ENCODE measurements at regions not wholly inside any gene's neighbourhood (a gene's known extent, or its start where the extent isn't known, plus 50 kb on each side); places are given as distances from the start of the nearest gene placed in this dataset.
"Not testable (repeated sequence)": the region's sequence is repeated elsewhere in the genome, so short reads cannot be mapped to it uniquely, and the experiment has no call there.

DNA sequence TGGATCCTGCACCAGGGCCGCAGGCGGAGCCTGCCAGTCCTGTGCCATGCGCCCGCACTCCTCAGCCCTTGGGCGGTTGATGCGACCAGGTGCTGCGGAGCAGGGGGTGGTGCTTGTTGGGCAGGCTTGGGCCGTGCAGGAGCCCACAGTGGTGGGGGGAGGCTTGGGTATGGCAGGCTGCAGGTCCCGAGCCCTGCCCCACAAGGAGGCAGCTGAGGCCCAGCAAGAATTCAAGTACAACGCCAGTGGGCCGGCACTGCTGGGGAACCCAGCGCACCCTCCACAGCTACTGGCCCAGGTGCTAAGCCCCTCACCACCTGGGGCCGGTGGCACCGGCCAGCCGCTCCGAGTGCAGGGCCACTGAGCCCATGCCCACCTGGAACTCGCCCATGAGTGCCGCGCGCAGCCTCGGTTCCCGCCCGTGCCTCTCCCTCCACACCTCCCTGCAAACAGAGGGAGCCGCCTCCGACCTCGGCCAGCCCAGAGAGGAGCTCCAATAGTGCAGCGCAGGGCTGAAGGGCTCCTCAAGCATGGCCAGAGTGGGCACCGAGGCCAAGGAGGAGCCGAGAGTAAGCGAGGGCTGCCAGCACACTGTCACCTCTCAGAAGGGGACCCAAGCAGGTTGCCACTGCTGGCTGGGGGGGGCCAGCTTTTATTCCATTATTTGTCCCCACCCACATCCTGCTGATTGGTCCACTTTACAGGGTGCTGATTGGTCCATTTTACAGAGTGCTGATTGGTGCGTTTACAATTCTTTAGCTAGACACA, 339.0 kb upstream of the KLF3 start:
- in situ Hi-C loops (cut with HindIII; ENCODE audit: low sequenced_read_pairs), result no loop called here
- DNase-seq (ENCODE audit: low spot score), result no peak

DNA sequence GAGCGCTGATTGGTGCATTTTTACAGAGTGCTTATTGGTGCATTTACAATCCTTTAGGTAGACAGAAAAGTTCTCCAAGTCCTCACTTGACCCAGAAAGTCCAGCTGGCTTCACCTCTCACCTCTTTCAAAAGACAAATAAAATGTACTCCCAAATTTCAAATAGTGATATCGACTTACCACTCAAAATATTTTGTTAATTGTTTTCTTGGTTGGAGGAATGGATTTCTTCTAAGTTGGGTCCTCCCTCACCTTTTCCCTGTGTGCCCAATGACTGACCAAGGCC, 338.4 kb upstream of the KLF3 start:
- no peak for DNase-seq (ENCODE audit: low spot score)
- in situ Hi-C loops (cut with HindIII; ENCODE audit: low sequenced_read_pairs), result no loop called here

DNA sequence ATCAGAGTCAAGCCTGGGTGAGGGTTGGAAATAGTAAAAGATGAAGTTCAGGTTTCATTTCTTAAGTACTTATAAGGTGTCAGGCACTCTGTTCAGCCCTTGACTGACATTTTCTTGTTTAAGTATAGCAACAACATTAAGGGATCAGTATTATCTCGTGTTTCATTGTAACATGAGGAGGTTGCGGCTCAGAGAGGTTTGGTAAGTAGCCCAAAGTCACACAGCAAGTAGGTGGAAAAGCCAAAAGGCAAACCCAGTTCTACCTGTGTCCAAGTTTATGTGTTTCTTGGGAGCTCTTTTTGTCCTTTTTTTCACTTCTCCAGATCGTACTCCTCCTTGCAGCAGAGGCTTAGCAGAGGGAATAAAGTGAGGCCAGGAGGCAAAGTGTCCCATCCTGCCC, 337.5 kb upstream of the KLF3 start:
- in situ Hi-C loops (cut with HindIII; ENCODE audit: low sequenced_read_pairs), result no loop called here
- no peak for DNase-seq (ENCODE audit: low spot score)

DNA sequence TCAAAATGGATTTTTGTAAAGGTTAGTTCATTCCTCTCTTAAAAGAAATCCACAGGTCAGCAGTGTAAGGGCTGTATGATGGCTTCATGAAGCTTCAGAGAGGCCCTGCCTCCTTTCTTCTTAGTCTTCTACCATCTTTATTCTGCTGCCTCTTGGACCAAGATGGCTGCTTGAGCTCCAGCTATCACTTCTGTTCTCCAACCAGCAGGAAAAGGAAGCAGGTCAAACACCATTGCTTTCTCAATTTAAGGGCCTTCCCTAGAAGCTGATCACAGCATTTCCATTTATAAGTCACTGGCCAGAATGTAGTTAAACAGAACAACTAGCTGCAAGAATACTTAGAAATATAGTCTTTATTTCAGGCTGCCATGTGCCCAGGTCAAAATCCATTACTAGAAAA, 336.8 kb upstream of the KLF3 start:
- in situ Hi-C loops (cut with HindIII; ENCODE audit: low sequenced_read_pairs), result no loop called here
- DNase-seq (ENCODE audit: low spot score), result no peak

DNA sequence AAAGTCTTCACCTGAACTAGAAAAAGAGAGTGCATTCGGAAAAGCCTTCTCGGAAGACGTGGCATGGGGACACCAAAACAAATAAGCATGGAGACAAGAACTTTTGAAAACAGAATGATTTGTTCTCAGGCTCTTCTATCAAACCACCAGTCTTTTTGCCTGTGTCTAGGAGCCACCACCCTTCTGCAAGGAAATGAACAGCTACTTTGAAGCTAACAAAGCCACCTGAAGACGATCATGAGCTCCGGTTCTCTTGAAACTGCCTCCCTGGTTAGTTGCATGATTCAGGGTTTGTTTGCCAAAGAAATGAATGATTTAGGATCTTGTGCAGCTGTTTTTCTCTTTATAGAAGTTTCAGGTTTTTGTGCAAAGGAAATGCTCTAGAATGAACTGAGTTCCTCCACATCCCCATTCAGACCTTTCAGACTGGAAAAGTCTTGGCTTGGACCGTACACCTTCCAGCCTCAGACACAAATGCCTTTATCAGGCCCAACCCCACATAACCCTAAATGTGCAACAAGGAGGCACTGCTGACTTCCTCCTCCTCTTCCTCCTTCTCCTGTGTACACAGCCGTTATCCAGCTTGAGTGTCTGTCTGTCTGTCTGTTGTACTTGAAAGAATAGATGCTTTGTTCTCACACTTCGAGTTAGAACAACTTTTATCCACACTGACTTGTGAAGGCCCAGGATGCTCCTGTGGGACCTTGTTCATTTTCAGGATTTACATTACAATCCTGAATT, 334.8 kb upstream of the KLF3 start:
- no peak for DNase-seq (ENCODE audit: low spot score)
- in situ Hi-C loops (cut with HindIII; ENCODE audit: low sequenced_read_pairs), result no loop called here

DNA sequence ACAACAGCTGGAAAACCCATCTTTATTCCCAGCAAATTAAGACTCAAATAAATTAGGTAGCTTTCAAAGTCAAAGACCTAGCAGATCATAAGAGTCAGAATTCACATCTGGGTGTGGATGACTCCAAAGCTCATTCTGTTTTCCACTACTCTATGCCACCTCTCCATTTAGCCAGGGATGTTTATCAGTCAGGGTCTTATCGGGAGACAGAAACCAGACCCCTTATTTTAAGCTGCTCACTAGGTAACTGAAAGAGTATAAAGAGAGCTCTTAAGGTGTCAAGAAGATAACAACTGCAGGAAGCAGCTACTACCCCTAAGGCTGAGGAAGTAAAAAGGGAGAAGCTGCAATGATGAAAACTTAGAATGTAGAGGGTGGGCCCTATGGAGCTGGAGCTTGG, 333.7 kb upstream of the KLF3 start:
- in situ Hi-C loops (cut with HindIII; ENCODE audit: low sequenced_read_pairs), result no loop called here
- DNase-seq (ENCODE audit: low spot score), result no peak

DNA sequence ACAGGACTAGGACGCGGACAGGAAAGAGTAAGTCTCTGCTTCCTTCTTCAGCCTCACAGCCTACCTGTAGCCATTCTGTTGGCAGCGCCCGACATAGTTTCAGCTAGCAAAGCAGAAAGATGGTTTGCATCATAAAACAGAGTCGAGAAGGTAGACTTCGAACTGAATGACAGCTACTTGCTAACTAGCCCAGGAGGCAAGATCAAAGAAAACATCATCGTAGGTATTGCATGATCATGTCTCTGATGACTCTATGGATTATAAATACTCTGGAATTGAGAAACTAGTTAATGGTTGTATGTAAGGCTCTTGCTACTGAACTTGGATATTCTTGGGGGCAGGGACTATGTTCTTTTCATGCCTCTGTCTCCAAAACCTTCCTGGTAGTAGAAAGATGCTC, 333.1 kb upstream of the KLF3 start:
- DNase-seq (ENCODE audit: low spot score), result no peak
- in situ Hi-C loops (cut with HindIII; ENCODE audit: low sequenced_read_pairs), result no loop called here

DNA sequence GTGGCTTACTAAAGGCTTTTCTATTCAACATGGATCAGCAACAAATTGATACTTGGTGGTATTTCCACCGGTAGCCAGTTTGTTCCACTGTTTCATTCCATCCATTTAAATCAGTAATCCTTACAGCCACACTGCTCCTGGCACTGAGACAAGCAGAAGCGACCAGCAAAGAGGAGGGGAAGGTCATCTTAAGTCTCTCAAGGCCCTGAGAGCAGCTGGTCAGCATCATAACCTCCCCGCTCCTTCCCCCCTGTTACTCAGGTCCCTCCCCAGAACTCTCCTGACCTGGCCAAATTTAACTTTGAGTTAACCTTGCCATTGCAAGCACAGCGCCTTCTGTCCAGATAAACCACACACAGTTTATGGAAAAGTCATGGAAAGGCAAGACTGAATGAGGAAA, 331.3 kb upstream of the KLF3 start:
- in situ Hi-C loops (cut with HindIII; ENCODE audit: low sequenced_read_pairs), result no loop called here
- no peak for DNase-seq (ENCODE audit: low spot score)

DNA sequence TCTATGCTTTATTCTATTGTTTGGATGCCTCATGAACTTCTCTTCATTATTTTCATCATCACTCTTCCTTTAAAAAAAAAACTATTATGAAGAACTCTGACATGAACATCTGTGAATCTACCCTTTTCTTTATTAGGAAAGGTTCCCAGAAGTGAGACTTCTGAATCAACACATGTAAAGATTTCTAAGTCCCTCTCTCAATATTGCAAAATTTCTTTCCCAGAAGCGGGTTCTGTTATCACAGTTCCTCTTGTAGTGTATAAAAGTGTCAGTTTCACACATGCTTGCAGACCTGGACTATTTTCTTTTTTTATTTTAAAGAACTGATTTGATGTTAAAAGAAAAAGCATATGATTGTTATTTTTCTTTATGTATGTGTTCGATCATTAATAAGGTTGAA, 330.8 kb upstream of the KLF3 start:
- in situ Hi-C loops (cut with HindIII; ENCODE audit: low sequenced_read_pairs), result no loop called here
- no peak for DNase-seq (ENCODE audit: low spot score)

DNA sequence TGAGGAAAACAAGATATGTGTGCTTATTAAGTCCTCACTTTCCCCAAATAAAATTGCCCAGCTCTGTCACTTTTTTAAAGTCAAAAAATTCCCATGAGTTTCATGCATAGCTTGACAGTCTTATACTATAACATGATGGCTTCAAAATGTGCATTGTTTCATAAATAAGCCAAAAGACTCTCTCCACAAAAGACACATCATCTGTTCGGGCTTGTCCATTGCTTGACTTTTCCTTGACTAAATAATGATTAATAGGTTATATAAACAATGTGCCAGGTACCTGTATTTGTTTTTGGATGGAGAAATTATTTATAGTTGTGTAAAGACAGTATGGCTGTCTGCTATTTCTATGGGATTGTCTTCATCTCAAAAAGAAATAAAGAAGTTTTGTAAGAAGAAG, 329.2 kb upstream of the KLF3 start:
- DNase-seq (ENCODE audit: low spot score), result no peak
- in situ Hi-C loops (cut with HindIII; ENCODE audit: low sequenced_read_pairs), result no loop called here

DNA sequence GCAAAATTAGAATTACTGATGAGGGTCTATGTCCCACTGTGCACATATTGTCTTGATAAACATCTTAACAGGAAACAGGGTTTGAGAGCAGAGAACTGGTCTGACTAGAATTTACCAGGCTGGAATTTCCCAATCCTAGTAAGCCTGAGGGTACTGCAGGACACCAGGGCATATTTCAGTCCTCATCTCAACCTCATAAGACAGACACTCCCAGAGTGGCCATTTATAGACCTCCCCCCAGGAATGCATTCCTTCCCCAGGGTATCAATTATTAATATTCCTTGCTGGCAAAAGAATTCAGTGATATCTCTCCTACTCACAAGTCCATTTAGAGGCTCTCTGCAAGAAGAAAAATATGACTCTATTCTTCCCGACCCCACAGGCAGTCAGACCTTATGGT, 325.1 kb upstream of the KLF3 start:
- in situ Hi-C loops (cut with HindIII; ENCODE audit: low sequenced_read_pairs); DNase-seq (ENCODE audit: low spot score): not testable (repeated sequence)

DNA sequence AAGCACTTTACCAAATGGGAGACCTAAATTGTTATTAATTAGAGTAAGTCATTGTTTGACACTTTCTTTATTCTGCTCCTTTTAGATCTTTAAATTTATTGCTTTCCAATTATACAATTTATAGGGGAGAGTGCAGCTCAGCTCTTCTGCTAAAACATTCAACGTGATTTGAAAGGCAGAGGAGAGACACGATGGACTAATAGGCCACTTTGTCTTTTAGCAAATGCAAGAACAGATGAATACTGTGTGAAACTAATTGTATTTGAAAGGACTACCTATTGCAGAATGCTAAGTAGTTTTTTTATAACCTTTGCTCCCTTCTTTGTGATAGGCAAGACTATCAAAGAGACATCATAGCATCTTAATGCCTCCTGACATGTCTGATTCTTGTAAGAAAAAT, 320.4 kb upstream of the KLF3 start:
- in situ Hi-C loops (cut with HindIII; ENCODE audit: low sequenced_read_pairs), result no loop called here
- no peak for DNase-seq (ENCODE audit: low spot score)

DNA sequence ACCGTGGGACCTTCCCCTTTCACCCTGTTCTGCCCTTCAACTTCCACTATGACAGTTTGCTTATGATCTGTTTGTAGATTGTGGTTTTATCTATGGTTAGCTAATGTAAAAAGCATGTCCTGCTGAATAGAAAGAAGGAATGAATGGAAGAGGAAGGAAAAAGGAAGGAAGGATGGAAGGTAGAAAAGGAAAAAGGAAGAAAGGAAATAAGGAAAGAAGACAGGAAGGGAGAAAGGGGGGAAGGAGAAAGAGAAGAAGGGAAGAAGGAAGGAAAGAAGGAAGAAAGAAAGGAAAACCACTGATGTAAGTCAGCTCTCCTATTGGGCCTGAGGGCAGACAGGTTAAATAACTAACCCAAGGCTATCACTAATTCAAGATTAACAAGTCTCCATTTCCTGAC, 319.1 kb upstream of the KLF3 start:
- in situ Hi-C loops (cut with HindIII; ENCODE audit: low sequenced_read_pairs), result no loop called here
- no peak for DNase-seq (ENCODE audit: low spot score)

DNA sequence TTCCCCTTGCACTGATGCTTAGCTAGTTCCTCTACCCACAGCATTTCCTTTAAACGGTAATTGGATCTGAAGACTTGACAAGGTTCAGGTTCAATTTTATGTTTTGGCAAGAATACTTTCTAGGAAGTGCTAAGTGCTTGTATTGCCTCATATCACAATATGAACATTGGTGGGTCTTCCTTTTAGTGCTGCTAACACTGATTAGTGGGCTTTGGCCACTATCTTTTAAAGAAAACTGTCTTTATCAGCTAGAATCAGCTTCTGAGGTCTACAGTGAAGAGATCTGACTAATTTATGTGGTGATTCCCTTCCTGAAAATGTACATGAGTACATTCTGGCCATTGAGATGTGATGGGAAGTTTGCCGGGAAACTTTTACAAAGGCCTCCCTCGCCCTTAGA, 316.7 kb upstream of the KLF3 start:
- in situ Hi-C loops (cut with HindIII; ENCODE audit: low sequenced_read_pairs), result no loop called here
- DNase-seq (ENCODE audit: low spot score), result no peak

DNA sequence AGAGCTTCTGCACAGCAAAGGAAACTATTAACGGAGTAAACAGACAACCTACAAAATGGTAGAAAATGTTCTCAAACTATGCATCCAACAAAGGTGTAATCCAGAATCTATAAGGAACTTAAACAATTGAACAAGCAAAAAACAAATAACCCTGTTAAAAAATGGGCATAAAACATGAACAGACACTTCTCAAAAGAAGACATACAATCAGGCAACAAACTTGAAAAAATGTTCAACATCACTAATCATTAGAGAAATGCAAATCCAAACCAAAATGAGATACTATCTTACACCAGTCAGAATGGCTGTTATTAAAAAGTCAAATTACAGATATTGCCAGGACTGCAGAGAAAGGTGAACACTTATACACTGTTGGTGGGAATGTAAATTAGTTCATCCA, 309.6 kb upstream of the KLF3 start:
- in situ Hi-C loops (cut with HindIII; ENCODE audit: low sequenced_read_pairs), result no loop called here
- no peak for DNase-seq (ENCODE audit: low spot score)

DNA sequence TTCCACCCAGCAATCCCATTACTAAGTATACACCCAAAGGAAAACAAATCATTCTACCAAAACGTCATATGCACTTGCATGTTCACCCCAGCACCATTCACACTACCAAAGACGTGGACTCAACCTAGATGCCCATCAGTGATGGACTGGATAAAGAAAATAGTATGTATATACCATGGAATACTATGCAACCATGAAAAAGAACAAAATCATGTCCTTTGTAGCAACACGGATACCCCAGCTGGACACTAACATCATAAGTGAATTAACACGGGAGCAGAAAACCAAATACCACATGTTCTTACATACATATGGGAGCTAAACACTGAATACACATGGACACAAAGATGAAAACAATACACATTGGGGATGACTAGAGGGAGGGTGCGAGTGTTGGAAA, 309.1 kb upstream of the KLF3 start:
- no peak for DNase-seq (ENCODE audit: low spot score)
- in situ Hi-C loops (cut with HindIII; ENCODE audit: low sequenced_read_pairs), result no loop called here

DNA sequence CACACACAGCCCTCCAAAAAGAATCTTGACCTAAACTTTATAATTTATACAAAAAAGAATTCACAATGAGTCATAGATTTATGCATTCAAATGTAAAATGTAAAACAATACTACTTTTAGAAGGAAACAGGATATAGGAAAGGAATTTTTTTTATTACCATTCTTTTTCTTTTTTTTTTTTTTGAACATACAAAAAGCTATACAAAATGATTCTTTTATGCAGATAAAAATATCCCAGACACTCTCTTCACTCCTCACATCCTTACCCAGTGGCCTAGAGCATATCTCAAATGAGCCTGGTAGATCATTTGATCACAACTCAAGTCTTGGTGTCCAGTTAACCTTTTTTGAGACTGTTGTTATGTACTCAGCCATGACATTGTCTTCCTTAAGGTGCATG, 307.3 kb upstream of the KLF3 start:
- DNase-seq (ENCODE audit: low spot score), result no peak
- in situ Hi-C loops (cut with HindIII; ENCODE audit: low sequenced_read_pairs), result no loop called here

DNA sequence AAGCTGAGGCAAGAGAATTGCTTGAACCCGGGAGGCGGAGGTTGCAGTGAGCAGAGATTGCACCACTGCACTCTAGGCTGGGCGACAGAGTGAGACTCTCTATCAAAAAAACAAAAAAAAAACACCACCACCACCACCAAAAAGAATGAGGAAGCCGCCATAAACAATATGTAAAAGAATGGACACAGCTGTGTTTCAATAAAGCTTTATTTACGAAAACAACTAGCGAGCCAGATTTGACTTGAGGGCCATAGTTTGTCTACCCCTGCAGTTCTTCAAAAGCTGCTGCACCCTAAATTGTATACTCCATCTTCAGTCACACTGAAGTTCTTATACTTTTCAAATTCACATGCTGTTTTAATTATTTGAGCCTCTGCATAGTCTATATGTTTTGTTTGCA, 306.5 kb upstream of the KLF3 start:
- in situ Hi-C loops (cut with HindIII; ENCODE audit: low sequenced_read_pairs), result no loop called here

DNA sequence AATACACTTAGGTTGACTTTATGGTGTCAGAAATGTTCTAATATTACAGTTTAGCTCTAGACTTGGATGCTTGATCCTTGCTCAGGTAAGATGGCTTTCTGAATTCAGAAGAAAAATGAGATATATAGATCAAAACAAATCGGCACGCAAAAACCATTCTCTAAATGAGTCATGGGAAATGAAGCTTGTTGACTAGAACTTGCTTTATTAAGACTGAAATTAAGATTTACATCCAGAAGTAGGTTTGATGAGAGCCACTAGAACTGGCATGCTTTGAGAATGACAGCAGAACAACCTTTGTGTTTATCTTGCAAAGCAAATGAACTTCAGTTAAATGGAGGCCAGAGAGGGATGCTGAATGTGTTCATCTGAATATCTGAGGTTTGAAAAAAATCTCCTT, 304.9 kb upstream of the KLF3 start:
- in situ Hi-C loops (cut with HindIII; ENCODE audit: low sequenced_read_pairs), result no loop called here
- DNase-seq (ENCODE audit: low spot score), result no peak

More for the DNA sequence above, 306.5 kb upstream of the KLF3 start:
- DNase-seq (ENCODE audit: low spot score), result no peak

DNA sequence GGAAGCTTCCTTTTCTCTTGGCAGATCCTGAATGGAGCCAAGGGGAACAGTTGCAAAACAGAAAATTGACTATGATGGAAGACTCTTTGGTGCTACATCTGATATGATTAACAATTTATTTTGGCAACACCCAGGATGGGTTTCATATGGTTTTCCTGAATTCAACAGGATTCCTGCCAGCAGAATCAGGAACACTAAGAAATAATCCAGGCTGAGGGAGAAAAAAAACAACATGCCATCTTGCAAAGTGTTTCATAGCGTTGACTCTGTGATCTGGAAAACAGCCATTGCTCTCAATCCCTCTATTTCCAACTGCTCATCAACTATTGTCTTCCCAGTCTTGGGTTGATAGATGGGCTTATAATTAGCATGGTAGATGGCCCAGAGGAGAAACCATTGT, 303.8 kb upstream of the KLF3 start:
- in situ Hi-C loops (cut with HindIII; ENCODE audit: low sequenced_read_pairs), result no loop called here
- DNase-seq (ENCODE audit: low spot score), result no peak

DNA sequence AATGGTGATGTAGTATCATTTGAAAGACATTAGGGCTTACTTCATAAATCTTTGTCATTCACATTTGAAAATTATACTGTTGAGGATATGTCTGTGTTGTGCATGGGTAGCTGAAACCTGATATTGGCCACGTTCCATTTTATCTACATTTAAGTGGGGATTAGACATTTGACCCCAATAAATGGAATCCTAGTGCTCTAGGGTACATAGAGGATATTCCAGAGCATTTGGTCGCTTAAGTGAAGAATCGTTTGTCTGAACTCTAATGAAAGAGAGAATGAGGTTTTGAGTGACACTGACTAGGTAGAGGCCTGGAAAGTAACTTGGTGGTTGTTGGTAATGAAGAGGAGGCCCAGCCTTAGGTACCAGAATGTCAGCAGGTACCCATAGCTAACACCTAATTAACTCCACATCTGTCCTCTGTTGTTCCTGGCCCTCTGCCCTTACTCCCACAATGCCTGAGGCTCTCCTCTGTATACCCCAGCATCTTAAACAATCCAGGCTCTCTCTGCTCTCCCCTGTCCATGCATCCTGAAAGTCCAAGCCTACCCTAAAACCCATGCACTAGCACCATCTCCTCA, 299.5 kb upstream of the KLF3 start:
- DNase-seq (ENCODE audit: low spot score), result no peak
- in situ Hi-C loops (cut with HindIII; ENCODE audit: low sequenced_read_pairs), result no loop called here
